WTC11 (cell line): ENCODE measurements at regions not wholly inside any gene's neighbourhood (a gene's known extent, or its start where the extent isn't known, plus 50 kb on each side); places are given as distances from the start of the nearest gene placed in this dataset.

Experiments used
- CREB1 ChIP-seq: sonication (generic); formaldehyde crosslinking; IDR thresholded peaks from 2 replicates; pipeline ENCODE4 v1.8.0; 2023; ENCODE audit warnings: mild to moderate bottlenecking, missing genetic modification reagents
- JUN ChIP-seq: sonication (generic); formaldehyde crosslinking; IDR thresholded peaks from 2 replicates; pipeline ENCODE4 v1.8.0; 2023; ENCODE audit warnings: mild to moderate bottlenecking, missing genetic modification reagents
- SP1 ChIP-seq: sonication (generic); formaldehyde crosslinking; conservative IDR thresholded peaks from 2 replicates; pipeline ENCODE4 v1.8.1; 2022; ENCODE audit warnings: missing genetic modification reagents
- TF ChIP-seq, protein P1 (sequence below): sonication (generic); formaldehyde crosslinking; IDR thresholded peaks from 2 replicates; pipeline ENCODE4 v1.8.0; 2022; ENCODE audit warnings: mild to moderate bottlenecking, missing genetic modification reagents
- TF ChIP-seq, protein P2 (sequence below): fragments of 200-600 bp; IDR thresholded peaks from 2 replicates; pipeline ENCODE4 v1.8.0; 2022; ENCODE audit warnings: antibody characterized with exemption

DNA sequence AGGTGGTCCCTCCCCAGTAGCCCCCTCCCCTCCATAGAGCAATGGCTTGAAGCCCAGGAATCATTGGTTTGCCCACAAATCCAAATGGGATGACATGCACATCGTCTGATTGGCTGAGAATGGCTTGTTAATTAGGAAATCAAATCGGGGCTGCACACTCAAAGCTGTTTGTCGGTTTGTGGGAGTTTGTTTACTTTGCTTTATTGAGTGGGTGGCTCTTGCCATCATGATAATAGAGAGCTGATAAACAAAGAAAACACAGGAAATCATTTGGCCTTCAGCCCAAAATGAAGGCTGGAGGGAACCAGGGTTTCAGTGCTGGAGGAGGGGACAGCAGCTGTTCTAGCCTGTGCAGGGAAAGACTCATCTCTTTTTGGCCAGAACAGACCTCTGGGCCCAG, 316.3 kb downstream of the CBLN1 start:
- TF ChIP-seq, protein P1, sequence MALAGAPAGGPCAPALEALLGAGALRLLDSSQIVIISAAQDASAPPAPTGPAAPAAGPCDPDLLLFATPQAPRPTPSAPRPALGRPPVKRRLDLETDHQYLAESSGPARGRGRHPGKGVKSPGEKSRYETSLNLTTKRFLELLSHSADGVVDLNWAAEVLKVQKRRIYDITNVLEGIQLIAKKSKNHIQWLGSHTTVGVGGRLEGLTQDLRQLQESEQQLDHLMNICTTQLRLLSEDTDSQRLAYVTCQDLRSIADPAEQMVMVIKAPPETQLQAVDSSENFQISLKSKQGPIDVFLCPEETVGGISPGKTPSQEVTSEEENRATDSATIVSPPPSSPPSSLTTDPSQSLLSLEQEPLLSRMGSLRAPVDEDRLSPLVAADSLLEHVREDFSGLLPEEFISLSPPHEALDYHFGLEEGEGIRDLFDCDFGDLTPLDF (CRISPR knock-in tag), result no peak
- TF ChIP-seq, protein P2, sequence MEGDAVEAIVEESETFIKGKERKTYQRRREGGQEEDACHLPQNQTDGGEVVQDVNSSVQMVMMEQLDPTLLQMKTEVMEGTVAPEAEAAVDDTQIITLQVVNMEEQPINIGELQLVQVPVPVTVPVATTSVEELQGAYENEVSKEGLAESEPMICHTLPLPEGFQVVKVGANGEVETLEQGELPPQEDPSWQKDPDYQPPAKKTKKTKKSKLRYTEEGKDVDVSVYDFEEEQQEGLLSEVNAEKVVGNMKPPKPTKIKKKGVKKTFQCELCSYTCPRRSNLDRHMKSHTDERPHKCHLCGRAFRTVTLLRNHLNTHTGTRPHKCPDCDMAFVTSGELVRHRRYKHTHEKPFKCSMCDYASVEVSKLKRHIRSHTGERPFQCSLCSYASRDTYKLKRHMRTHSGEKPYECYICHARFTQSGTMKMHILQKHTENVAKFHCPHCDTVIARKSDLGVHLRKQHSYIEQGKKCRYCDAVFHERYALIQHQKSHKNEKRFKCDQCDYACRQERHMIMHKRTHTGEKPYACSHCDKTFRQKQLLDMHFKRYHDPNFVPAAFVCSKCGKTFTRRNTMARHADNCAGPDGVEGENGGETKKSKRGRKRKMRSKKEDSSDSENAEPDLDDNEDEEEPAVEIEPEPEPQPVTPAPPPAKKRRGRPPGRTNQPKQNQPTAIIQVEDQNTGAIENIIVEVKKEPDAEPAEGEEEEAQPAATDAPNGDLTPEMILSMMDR, result no peak
- TF ChIP-seq CREB1 (CRISPR knock-in tag), result no peak
- TF ChIP-seq SP1 (CRISPR knock-in tag), result no peak
- TF ChIP-seq JUN (CRISPR knock-in tag), result no peak
